ENCODE measurements at regions not wholly inside any gene's neighbourhood (a gene's known extent, or its start where the extent isn't known, plus 50 kb on each side); places are given as distances from the start of the nearest gene placed in this dataset.

GRCh38 chr12:89262855-89263552 is 89.3 kb downstream of the DUSP6 start:
- ATAC-seq (ENCODE audit: insufficient number of reproducible peaks, low FRiP score, low read depth) (no peak), DNase-seq (ENCODE audit: low spot score) (no peak)
- TF ChIP-seq CTCF (IDR thresholded peaks at IDR 0.05): no peak
- Histone ChIP-seq H3K9me3 (no peaks in the 10 kb centered on the region), H3K36me3 (no peaks in the 10 kb centered on the region), H3K4me3 (no peak overlapping the region), H3K27ac (no peak overlapping the region), H3K4me1 (ENCODE audit: control insufficient read depth in 1 of 2, low read depth in 2 of 2) (no peaks in the 10 kb centered on the region), H3K27me3 (replicated peaks; ENCODE audit: insufficient read depth) (no peaks in the 10 kb centered on the region)

DNA sequence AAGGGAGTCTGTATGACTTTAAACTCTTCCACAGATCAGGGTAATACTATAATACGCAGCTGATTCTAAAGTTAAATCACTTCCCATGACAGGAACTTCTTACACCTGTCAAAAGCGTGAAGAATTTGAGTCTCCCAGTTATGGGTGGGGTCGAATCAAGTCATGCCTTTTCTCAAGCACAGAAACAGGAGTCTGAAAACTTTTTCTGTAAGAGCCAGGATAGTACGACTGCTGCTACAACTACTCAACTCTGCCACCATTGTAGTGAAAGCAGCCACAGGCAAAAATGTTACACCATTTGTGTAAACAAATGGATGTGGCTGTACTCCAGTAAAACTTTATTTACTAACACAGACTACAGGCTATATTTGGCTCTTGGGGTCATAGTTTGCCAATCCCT is 90.3 kb downstream of the DUSP6 start:
- Histone ChIP-seq H3K9me3 (no peaks in the 10 kb centered on the region), H3K36me3 (no peaks in the 10 kb centered on the region), H3K27me3 (replicated peaks; ENCODE audit: insufficient read depth) (no peaks in the 10 kb centered on the region), H3K27ac (no peak overlapping the region), H3K4me3 (no peak overlapping the region), H3K4me1 (ENCODE audit: control insufficient read depth in 1 of 2, low read depth in 2 of 2) (no peaks in the 10 kb centered on the region)
- ATAC-seq (ENCODE audit: insufficient number of reproducible peaks, low FRiP score, low read depth): no peak
- no peak for DNase-seq (ENCODE audit: low spot score)
- no peak for TF ChIP-seq CTCF (IDR thresholded peaks at IDR 0.05)

DNA sequence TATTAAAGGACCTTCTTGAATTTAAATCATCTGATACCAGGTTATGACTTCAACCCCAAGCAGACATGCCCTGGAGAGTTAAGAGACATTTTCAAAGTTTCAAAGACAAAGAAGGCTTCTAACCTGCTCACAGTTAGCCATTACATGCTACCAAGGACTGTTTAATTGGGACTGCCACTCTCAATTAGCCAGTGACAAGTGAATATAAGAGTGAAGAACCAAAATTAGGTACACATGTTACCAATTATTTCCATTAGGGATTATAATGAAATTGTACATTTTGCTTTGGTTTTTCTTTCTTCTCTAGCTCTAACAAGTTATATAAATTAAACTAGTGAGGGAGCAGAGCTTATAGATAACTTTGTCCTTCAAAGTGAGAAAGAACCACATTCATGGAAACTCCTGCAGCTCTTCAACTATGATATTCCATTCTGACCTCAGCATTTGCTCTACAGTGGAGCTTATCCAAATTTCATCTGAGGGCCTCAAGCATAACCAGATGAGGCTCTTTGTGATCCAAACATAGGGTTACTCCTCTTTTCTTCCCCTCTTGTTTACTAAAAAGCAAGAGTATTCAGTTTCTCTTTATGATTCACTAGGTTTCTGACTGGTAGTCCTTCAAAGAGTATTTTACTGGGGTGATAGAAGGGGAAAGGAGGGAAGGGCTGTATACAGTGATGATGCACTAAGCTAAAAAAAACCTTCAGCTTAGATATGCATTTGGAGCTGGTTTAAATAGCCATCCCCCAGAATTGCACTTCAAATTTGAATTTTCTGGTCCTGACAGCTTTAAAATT is 91.3 kb downstream of the DUSP6 start:
- ATAC-seq (ENCODE audit: insufficient number of reproducible peaks, low FRiP score, low read depth) (no peak), DNase-seq (ENCODE audit: low spot score) (no peak)
- Histone ChIP-seq H3K4me3 (no peak overlapping the region), H3K27me3 (replicated peaks; ENCODE audit: insufficient read depth) (no peaks in the 10 kb centered on the region), H3K9me3 (no peaks in the 10 kb centered on the region), H3K27ac (no peak overlapping the region), H3K4me1 (ENCODE audit: control insufficient read depth in 1 of 2, low read depth in 2 of 2) (no peaks in the 10 kb centered on the region), H3K36me3 (no peaks in the 10 kb centered on the region)
- no peak for TF ChIP-seq CTCF (IDR thresholded peaks at IDR 0.05)

GRCh38 chr12:89259821-89260220 is 92.5 kb downstream of the DUSP6 start:
- Histone ChIP-seq H3K36me3 (no peaks in the 10 kb centered on the region), H3K4me3 (no peak overlapping the region), H3K9me3 (no peaks in the 10 kb centered on the region), H3K27me3 (replicated peaks; ENCODE audit: insufficient read depth) (no peaks in the 10 kb centered on the region), H3K27ac (no peak overlapping the region), H3K4me1 (ENCODE audit: control insufficient read depth in 1 of 2, low read depth in 2 of 2) (no peaks in the 10 kb centered on the region)
- TF ChIP-seq CTCF (IDR thresholded peaks at IDR 0.05): no peak
- DNase-seq (ENCODE audit: low spot score): no peak
- ATAC-seq (ENCODE audit: insufficient number of reproducible peaks, low FRiP score, low read depth): no peak

DNA sequence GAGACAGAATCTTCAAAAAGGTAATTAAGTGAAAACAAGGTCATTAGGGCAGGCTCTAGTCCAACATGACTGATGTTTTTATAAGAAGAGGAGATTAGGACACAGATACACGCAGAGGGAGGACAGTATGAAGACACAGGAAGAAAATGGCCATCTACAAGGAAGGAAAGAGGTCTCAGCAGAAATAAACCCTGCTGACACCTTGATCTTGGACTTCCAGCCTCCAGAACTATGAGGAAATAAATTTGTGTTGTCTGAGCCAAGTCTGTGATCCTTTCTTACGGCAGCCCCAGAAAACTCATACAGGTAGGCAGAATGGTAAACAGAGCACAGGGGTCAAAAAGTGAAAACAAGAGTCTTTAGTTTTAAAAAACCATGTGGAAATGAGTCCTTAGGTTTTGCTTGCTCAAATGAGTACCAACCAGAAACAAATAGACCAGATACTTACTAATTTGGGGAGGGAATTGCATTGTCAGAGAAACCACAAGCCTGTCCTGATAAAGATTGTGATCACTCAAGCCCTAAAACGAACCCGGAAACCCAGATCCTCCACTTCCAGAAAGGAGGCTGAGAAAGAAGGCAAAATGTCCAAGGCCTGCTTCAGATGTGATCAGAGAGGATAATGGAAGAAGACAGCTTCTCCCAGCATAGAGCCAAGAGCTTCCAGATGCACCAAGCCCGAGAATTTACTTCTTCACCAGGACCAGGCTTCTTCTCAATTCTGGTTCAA is 93.9 kb downstream of the DUSP6 start:
- no peaks in the 10 kb centered on the region for H3K27me3 ChIP-seq (replicated peaks; ENCODE audit: insufficient read depth)
- no peaks in the 10 kb centered on the region for H3K9me3 ChIP-seq
- no peak for ATAC-seq (ENCODE audit: insufficient number of reproducible peaks, low FRiP score, low read depth)
- H3K4me1 ChIP-seq (ENCODE audit: control insufficient read depth in 1 of 2, low read depth in 2 of 2): no peaks in the 10 kb centered on the region
- no peak overlapping the region for H3K27ac ChIP-seq
- no peak overlapping the region for H3K4me3 ChIP-seq
- no peaks in the 10 kb centered on the region for H3K36me3 ChIP-seq
- no peak for TF ChIP-seq CTCF (IDR thresholded peaks at IDR 0.05)
- no peak for DNase-seq (ENCODE audit: low spot score)

Measured in thoracic aorta (tissue), 2 donors.